Activated T-helper 17 cell treated with anti-CD3 and anti-CD28 coated beads, Interleukin-2, amount 50 U/mL, for 72 hours (primary cell): ENCODE measurements at regions not wholly inside any gene's neighbourhood (a gene's known extent, or its start where the extent isn't known, plus 50 kb on each side); places are given as distances from the start of the nearest gene placed in this dataset.
"Not testable (repeated sequence)": the region's sequence is repeated elsewhere in the genome, so short reads cannot be mapped to it uniquely, and the experiment has no call there.

Experiments used
- ATAC-seq: fragments of 150-1000 bp; cut with Tn5 transposase; replicated peaks from 2 replicates; pipeline ENCODE4 v1.10.0; 2021; ENCODE audit warnings: mild to moderate bottlenecking, moderate library complexity
- H3K27ac Mint-ChIP-seq: one replicate; pipeline ENCODE4 v1.8.0; 2022; ENCODE audit warnings: mixed read lengths
- H3K27me3 Mint-ChIP-seq: one replicate; pipeline ENCODE4 v1.8.0; 2022; ENCODE audit warnings: mixed read lengths
- H3K36me3 Mint-ChIP-seq: one replicate; pipeline ENCODE4 v1.8.0; 2022; ENCODE audit warnings: low read depth, mild to moderate bottlenecking, mixed read lengths
- H3K4me1 Mint-ChIP-seq: one replicate; pipeline ENCODE4 v1.8.0; 2022; ENCODE audit warnings: mixed read lengths
- H3K4me3 Mint-ChIP-seq: one replicate; pipeline ENCODE4 v1.8.0; 2022; ENCODE audit warnings: mild to moderate bottlenecking, mixed read lengths
- H3K9me3 Mint-ChIP-seq: one replicate; pipeline ENCODE4 v1.8.0; 2022; ENCODE audit warnings: mixed read lengths

DNA sequence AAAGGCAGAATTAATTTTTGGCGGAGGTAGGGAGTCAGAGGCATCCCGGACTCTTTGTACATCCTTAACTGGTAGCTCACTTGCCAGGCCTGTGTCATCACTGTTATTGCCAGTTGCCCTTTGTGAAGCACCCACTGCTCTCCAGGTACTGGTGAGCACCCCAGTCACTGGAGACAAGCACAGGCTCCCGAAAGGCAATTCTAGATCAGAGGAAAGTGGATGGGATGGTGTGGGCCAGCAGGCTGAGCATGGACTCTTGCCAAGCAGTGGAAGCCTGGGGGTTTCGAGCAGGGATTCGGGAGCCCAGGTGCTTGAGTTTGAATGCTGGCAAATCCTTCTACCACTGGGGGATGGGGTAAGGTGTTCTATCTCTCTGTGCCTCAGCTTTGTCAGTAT lies 551.1 kb downstream of the MATN1 start:
- Mint-ChIP-seq H3K4me3 (no peak overlapping the region), H3K27ac (no peak overlapping the region), H3K9me3 (no peaks in the 10 kb centered on the region), H3K36me3 (no peaks in the 10 kb centered on the region), H3K4me1 (no peaks in the 10 kb centered on the region), H3K27me3 (no peaks in the 10 kb centered on the region)
- ATAC-seq = no peak

DNA sequence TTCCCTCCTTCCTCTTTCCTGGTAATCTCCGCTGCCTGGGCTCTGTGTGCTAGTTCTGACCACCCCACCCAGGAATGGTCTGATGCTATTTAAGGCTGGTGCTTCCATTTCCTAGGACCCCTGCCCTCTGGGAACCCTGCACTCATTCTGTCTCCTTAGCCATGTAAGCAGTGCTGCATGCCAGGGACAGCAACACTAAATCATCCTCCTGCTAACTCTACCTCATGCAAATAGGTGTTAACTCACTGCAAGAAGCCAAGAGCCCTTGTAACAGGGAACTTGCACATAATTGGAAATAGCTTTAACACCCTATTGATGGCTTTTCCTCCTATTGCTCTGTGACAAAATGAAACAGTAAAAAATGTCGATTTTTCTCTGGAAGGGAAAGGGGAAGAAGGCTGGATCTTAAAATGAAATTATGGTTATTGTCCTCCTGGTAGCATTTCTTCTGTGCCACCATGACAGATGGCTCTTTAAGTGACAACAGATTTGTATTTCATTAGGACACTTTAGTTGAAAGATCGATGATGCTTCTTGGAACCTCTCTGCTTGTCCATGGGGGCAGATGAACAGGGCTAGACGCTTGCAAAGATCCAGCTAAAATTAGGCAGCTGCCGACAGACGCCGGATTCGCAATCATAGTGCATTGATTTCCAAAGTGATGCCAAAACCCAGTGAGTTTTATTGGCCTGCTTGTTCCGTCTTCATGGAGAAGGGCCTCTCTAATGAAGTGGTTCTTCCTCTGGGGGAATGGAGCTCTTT lies 551.7 kb downstream of the MATN1 start:
- no peak overlapping the region for H3K27ac Mint-ChIP-seq
- no peak overlapping the region for H3K4me3 Mint-ChIP-seq
- H3K36me3 Mint-ChIP-seq = no peaks in the 10 kb centered on the region
- ATAC-seq = no peak
- no peaks in the 10 kb centered on the region for H3K4me1 Mint-ChIP-seq
- H3K9me3 Mint-ChIP-seq = no peaks in the 10 kb centered on the region
- no peaks in the 10 kb centered on the region for H3K27me3 Mint-ChIP-seq

- ATAC-seq = no peak
- Mint-ChIP-seq H3K36me3 (no peaks in the 10 kb centered on the region), H3K4me3 (no peak overlapping the region), H3K27me3 (no peaks in the 10 kb centered on the region), H3K27ac (no peak overlapping the region), H3K4me1 (no peaks in the 10 kb centered on the region), H3K9me3 (no peaks in the 10 kb centered on the region)
These were observed 554.1 kb downstream of the MATN1 start for GRCh38 chr1:30169269-30169668.

DNA sequence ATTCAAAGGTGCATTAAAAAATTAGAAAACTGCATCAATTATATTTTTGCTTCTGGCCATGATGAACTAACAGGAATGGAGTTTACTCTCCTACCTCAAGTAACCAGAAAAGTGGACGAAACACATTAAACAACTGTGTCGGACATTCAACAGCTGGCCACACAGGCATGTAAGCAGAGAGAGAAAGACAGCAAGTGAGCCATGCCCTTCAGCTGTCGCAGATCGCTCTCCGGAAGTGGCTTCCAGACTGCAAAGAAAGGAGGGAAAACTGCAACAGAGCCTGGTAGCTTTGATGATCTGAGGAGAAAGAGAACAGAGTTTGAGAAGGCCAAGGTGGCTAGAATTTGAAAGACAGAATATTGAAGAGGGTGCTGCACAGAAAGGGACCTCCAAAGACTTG lies 557.2 kb downstream of the MATN1 start:
- Mint-ChIP-seq H3K4me3 (no peak overlapping the region), H3K36me3 (no peaks in the 10 kb centered on the region), H3K9me3 (no peaks in the 10 kb centered on the region), H3K4me1 (peaks cover 3% of the 10 kb centered on the region), H3K27me3 (peaks cover 10% of the 10 kb centered on the region), H3K27ac (no peak overlapping the region)
- ATAC-seq = no peak

DNA sequence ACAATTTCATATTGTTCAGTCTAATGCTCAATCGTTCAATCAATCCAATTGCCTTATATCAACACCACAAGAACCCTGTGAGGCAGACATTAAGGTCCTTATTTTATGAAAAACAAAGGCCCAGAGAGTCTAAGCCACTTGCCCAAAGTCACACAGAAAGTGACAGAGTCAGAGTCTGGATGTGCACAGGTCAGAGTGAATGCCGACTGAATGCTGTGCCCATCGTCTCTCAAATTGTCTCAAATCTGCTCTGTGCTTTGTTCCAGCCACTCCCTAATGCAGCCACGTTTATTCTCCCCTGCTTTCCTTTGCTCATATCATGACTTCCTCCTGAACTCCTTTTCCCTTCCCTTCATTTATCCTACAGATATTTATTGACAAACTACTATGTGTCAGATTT lies 558.3 kb downstream of the MATN1 start:
- no peaks in the 10 kb centered on the region for H3K9me3 Mint-ChIP-seq
- peaks cover 10% of the 10 kb centered on the region for H3K27me3 Mint-ChIP-seq
- ATAC-seq = no peak
- H3K4me1 Mint-ChIP-seq = peaks cover 3% of the 10 kb centered on the region
- H3K36me3 Mint-ChIP-seq = no peaks in the 10 kb centered on the region
- no peak overlapping the region for H3K27ac Mint-ChIP-seq
- no peak overlapping the region for H3K4me3 Mint-ChIP-seq

- Mint-ChIP-seq H3K36me3 (no peaks in the 10 kb centered on the region), H3K4me1 (peaks cover 3% of the 10 kb centered on the region), H3K27me3 (peaks cover 10% of the 10 kb centered on the region), H3K9me3 (no peaks in the 10 kb centered on the region), H3K27ac (no peak overlapping the region), H3K4me3 (no peak overlapping the region)
- ATAC-seq = no peak
These were observed 558.7 kb downstream of the MATN1 start for GRCh38 chr1:30164693-30165092.

- H3K4me3 Mint-ChIP-seq = no peak overlapping the region
- no peaks in the 10 kb centered on the region for H3K9me3 Mint-ChIP-seq
- peaks cover 3% of the 10 kb centered on the region for H3K4me1 Mint-ChIP-seq
- no peaks in the 10 kb centered on the region for H3K36me3 Mint-ChIP-seq
- H3K27me3 Mint-ChIP-seq = peaks cover 13% of the 10 kb centered on the region
- ATAC-seq = no peak
- no peak overlapping the region for H3K27ac Mint-ChIP-seq
These were observed 560.8 kb downstream of the MATN1 start for GRCh38 chr1:30162565-30162964.

GRCh38 chr1:30161953-30162352 lies 561.4 kb downstream of the MATN1 start:
- no peak overlapping the region for H3K27ac Mint-ChIP-seq
- H3K36me3 Mint-ChIP-seq = no peaks in the 10 kb centered on the region
- H3K4me3 Mint-ChIP-seq = no peak overlapping the region
- H3K9me3 Mint-ChIP-seq = no peaks in the 10 kb centered on the region
- ATAC-seq = no peak
- H3K27me3 Mint-ChIP-seq = peaks cover 13% of the 10 kb centered on the region
- H3K4me1 Mint-ChIP-seq = peaks cover 3% of the 10 kb centered on the region

DNA sequence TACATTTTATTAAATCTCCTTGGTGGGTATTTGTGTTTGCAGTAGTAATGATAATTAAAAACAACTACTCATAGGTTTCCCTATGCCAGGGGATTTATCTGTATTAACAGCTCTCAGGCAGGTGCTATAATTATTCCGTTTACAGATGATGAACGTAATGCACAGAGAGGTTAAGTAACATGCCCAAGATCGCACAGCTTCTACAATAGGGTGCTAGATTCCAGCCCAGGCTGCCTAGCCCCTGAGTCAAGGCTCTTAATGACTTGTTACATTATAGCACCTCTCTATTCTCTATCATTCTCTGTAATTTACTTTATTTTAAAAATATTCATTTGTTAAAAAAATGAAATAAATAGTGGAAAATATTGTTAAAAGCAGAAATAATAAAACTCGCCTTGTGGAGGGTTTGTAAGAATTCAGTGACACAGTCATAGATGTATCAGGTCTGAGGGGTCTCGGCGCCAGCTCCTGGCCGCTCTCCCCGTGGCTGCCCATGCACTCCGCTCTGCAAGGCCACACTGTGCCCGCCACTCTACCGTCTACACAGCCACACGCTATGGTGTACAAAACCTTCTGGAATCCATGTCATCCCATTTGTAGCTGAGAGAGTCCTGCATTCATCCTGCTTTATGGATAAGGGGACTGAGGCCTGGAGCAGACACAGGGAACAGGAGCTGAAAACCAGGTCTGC lies 562.2 kb downstream of the MATN1 start:
- peaks cover 16% of the 10 kb centered on the region for H3K27me3 Mint-ChIP-seq
- H3K36me3 Mint-ChIP-seq = no peaks in the 10 kb centered on the region
- no peak overlapping the region for H3K27ac Mint-ChIP-seq
- no peaks in the 10 kb centered on the region for H3K9me3 Mint-ChIP-seq
- H3K4me1 Mint-ChIP-seq = peaks cover 3% of the 10 kb centered on the region
- no peak for ATAC-seq
- H3K4me3 Mint-ChIP-seq = no peak overlapping the region

DNA sequence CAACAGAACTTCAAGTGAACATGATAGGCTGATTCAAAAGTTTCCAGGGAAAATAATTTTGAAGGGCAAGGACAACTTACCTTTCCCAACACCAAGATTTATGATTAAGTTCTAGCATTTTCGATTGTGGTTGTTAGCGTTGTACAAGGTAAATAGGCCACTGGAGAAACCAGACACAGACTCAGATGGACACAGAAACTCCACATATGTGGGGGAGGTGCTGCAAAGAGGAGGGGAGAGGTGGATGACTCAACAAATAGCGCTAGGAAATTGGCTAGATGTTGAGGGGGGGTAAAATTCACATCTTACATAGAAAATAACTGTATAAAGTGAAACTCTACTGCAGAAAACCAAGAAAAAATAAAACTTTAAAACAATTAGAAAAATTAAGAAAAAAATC lies 564.4 kb downstream of the MATN1 start:
- Mint-ChIP-seq H3K27me3 (peaks cover 18% of the 10 kb centered on the region), H3K4me1 (peaks cover 4% of the 10 kb centered on the region), H3K9me3 (peaks cover 8% of the 10 kb centered on the region), H3K27ac (no peak overlapping the region), H3K36me3 (no peaks in the 10 kb centered on the region), H3K4me3 (no peak overlapping the region)
- no peak for ATAC-seq

- H3K4me3 Mint-ChIP-seq = not testable (repeated sequence)
These were observed 567.7 kb downstream of the MATN1 start for GRCh38 chr1:30155698-30156097.

GRCh38 chr1:30155253-30155652 lies 568.1 kb downstream of the MATN1 start:
- H3K4me1 Mint-ChIP-seq, H3K27ac Mint-ChIP-seq, H3K4me3 Mint-ChIP-seq, ATAC-seq, H3K27me3 Mint-ChIP-seq, H3K36me3 Mint-ChIP-seq: not testable (repeated sequence)
- peaks cover 15% of the 10 kb centered on the region for H3K9me3 Mint-ChIP-seq

More at GRCh38 chr1:30155698-30156097, 567.7 kb downstream of the MATN1 start:
- H3K36me3 Mint-ChIP-seq, H3K27me3 Mint-ChIP-seq, ATAC-seq, H3K27ac Mint-ChIP-seq, H3K4me1 Mint-ChIP-seq: not testable (repeated sequence)
- H3K9me3 Mint-ChIP-seq = peaks cover 15% of the 10 kb centered on the region

- Mint-ChIP-seq H3K4me1 (peaks cover 5% of the 10 kb centered on the region), H3K27ac (no peak overlapping the region), H3K36me3 (no peaks in the 10 kb centered on the region), H3K27me3 (peaks cover 8% of the 10 kb centered on the region), H3K9me3 (peaks cover 15% of the 10 kb centered on the region), H3K4me3 (no peak overlapping the region)
- no peak for ATAC-seq
These were observed 569.5 kb downstream of the MATN1 start for GRCh38 chr1:30153743-30154449.

DNA sequence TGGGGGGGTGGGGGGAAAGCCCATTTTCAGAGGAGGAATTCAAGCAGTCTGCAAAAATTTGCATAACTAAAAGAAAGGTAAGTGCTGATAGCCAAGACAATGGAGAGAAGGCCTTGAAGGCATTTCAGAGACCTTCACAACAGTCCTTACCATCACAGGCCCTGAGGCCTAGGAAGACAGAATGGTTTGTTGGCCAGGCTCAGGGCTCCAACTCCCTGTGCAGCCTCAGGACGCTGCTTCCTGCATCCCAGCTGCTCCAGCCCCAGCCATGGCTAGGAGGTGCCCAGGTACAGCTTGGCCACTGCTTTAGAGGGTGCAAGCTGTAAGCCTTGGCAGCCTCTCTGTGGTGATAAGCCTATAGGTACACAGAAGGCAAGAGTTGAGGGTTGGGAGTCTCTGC lies 571.6 kb downstream of the MATN1 start:
- ATAC-seq = no peak
- no peak overlapping the region for H3K4me3 Mint-ChIP-seq
- no peak overlapping the region for H3K27ac Mint-ChIP-seq
- H3K27me3 Mint-ChIP-seq = peaks cover 7% of the 10 kb centered on the region
- H3K36me3 Mint-ChIP-seq = no peaks in the 10 kb centered on the region
- H3K9me3 Mint-ChIP-seq = peaks cover 15% of the 10 kb centered on the region
- H3K4me1 Mint-ChIP-seq = peaks cover 5% of the 10 kb centered on the region

GRCh38 chr1:30151119-30151518 lies 572.3 kb downstream of the MATN1 start:
- Mint-ChIP-seq H3K36me3 (no peaks in the 10 kb centered on the region), H3K4me1 (peaks cover 5% of the 10 kb centered on the region), H3K9me3 (peaks cover 15% of the 10 kb centered on the region), H3K27me3 (peaks cover 9% of the 10 kb centered on the region), H3K27ac (no peak overlapping the region), H3K4me3 (no peak overlapping the region)
- no peak for ATAC-seq
